ENCODE measurements at regions not wholly inside any gene's neighbourhood (a gene's known extent, or its start where the extent isn't known, plus 50 kb on each side); places are given as distances from the start of the nearest gene placed in this dataset.
A peak's percentile ranks its signal among the peaks of the same experiment; 100 is the strongest.
"Not testable (repeated sequence)": the region's sequence is repeated elsewhere in the genome, so short reads cannot be mapped to it uniquely, and the experiment has no call there.

DNA sequence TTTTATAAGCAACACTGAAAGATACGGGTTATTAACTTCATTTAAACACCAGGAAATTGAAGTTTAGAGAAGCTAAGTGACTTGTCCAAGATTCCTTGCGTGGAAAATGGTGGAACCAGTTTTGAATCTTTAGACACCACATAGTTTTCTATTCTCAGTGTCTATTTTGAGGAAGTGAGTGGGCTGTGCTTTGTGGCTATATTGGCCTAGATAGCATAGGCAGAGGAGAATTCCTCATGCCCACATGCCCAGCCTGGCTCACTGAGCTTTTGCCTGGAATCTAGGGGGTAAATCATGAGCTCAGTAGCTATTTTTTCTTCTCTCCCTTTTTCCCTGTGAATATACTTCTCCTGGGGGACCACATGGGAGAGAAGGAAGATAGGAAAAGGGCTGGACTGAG, 431.3 kb downstream of the HS3ST3B1 start:
- DNase-seq (ENCODE audit: low read depth) = no peak

DNA sequence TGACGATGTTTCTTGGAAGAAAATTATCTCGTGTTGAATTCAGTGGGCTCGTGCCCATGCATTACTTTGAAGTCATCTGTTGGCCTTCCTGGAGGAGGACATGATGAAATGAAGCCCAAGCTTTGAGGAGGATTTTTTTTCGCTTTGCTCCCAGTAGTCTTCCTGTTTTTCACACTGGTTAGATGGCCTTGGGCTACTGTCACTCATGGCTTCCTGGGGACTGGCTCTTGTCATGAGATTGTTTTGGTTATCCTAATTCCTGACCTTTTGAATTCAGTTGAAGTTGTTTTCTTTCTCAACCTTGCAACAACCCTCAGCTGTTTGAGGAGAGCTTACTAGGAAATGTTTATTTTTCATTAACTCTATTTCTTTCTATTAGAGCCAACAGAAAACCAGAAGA, 430.7 kb downstream of the HS3ST3B1 start:
- no peak for DNase-seq (ENCODE audit: low read depth)

DNA sequence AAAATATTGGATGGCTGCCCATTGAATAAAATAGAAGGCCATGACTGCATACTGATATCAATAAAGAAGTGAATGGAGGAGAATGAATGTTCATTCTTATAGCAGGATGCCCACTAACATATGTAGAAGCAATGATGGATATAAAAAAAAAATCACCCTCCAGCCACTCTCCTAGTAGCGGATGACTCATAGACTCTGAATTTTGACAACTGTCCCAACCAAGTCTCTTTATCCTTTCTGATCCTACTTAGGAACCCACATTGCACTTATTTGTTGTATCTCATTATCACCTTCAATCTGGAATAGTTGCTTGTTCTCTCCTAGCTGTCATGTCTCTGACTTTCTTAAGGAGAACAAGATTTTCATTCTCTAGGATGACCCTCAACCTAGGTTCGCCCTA, 429.9 kb downstream of the HS3ST3B1 start:
- DNase-seq (ENCODE audit: low read depth) = no peak

DNA sequence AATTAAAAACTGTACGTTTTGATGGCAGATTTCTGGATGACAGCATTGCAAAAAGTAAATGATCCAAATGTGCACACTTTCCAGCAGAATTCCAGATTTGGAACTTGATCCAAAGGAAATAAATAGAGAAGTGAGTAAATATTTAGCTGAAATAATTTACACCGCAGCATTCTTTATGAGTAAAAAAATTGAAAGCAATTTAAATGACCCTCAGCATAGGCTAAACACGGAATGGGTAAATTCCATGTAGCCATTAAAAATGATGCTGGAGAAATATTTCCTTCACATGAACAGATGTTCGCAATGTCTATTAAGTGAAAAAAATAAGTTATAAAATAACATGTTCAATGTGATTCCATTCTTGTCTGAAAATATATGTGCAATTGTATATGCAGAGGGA, 424.8 kb downstream of the HS3ST3B1 start:
- DNase-seq (ENCODE audit: low read depth) = no peak

DNA sequence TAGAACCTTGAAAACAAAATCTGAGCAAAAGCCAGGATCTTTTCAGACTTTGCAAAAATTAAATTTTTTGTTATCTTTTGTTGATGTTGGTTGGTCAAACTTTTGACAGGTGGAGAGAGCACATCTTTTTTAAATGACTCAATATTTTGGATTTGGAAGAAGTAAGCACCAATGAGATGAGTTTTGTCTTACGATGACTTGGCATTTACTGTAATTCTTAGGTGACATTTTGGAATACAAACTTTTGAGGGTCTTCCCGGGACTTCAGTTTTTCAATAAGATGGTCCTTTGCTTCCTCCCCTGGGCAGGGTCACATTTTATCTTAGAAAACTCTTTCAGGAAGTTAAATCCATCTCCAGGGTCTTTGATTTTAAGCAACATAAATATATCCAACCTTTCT, 423.9 kb downstream of the HS3ST3B1 start:
- DNase-seq (ENCODE audit: low read depth) = no peak

DNA sequence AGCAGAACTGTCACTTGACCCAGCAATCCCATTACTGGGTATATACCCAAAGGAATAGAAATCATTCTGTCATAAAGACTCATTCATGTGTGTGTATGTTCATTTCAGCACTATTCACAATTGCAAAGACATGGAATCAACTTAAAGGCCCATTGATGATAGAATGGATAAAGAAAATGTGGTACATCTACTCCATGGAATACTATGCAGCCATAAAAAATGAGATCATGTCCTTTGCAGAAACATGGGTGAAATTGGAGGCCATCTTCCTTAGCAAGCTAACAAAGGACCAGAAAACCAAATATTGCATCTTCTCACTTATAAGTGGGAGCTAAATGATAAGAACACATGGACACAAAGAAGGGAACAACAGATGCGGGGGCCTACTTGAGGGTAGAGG, 422.5 kb downstream of the HS3ST3B1 start:
- not testable (repeated sequence) for DNase-seq (ENCODE audit: low read depth)

DNA sequence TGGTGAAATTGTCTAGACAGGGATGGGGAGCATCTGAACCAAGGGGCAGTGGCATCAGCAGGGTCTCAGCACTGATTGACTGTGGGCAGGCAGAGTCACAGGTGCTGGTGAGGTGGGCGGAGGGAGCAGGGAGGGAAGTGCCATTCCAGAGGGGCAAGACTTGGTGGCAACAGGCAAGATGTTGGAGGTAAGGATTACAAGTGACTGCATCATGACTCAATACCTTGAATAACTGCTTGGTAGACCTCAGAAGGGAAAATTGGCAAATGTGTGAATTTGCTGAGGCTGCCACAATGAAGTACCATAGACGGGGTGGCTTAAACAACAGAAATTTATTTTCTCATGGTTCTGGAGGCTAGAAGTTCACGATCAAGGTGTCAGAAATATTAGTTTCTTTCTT, 419.1 kb downstream of the HS3ST3B1 start:
- DNase-seq (ENCODE audit: low read depth) = no peak

DNA sequence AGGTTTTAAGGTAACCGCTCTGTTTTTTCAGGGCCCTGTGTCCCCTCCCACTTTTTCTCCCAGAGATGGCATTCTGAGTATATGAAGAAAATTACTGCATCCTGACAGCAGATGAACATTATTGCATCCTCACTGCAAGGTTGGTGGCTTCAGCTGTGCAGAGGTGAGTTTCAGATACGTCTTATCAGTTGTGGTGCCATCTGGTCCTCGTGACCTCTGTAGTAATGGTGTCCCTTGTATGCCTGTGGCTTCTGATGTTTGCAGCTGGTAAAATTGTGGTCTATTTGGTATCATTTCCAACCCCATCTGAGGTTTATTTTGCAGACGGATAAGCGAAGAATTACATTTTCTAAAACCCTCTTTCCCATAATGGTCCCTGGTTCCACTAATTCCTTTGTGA, 417.0 kb downstream of the HS3ST3B1 start:
- no peak for DNase-seq (ENCODE audit: low read depth)

DNA sequence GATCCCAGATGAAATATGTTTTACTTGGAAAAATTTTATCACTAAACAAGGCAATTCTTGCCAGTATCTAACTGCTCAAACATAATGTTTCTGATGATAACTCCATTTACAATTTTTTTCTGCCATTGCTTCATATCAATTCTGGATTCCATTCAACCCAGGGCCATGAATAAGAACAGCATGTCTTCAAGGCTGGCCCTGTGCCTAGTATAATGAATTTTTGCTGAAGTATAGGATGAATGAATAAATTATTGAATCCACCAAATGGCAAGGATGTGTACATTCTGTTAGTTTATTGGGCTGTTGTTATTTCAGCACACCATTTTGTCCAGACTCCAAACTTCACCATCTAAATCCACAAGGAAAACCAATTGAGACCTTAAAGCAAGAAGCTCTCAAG, 414.7 kb downstream of the HS3ST3B1 start:
- no peak for DNase-seq (ENCODE audit: low read depth)

DNA sequence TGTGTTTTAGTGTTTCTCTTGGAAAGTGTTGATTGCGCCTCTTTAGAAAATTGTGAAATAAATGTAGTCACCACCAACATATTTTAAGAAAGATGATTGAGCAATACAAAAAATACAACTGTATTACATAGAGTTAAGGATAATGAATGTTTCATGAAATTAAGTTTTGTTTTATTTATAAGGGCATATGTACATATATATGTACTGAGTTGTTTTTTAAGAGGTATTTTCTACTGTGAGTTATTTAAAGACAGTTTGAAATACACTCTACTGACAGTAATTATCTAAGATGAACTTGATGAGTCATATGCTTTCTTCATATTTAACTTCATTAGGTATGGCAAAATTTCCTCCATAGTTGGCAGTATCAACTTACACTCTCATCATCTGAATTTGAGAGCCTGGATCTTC, 411.7 kb downstream of the HS3ST3B1 start:
- DNase-seq (ENCODE audit: low read depth) = peak; percentile 2

DNA sequence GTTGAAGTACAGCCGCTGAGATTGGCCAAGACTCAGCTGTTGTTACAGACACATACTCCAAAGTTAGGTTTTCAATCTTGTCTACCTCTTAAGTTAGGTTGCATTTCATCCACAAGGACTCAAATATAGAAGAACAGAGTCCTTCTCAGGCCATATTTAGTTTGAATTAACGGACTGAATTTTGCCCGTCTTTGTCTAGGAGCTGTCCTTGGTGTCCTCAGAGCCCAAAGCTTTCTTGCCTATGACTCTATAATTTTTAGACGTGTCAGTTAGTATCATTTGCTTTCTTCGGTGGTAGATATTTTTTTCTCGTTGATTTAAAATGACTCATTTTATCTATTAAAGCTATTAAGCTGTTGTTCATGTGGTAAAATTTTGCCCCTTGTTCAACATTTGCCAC, 403.2 kb downstream of the HS3ST3B1 start:
- DNase-seq (ENCODE audit: low read depth) = no peak

DNA sequence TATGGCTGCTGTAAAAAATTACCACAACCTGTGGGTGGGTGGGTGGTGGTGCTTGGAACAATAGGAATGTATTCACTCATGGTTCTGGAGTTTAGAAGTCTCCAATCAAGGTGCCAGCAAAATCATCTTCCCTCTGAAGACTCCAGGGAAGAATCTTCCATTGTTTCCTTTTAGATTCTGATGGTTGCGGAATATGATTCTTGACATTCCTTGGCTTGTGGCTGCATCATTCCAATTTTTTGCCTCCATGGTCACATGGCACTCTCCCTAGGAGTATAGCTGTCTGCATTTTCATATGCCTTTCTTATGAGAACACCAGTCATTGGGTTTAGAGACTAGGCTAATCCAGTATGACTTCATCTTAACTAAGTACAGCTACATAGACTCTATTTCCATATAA, 401.0 kb downstream of the HS3ST3B1 start:
- DNase-seq (ENCODE audit: low read depth) = no peak

DNA sequence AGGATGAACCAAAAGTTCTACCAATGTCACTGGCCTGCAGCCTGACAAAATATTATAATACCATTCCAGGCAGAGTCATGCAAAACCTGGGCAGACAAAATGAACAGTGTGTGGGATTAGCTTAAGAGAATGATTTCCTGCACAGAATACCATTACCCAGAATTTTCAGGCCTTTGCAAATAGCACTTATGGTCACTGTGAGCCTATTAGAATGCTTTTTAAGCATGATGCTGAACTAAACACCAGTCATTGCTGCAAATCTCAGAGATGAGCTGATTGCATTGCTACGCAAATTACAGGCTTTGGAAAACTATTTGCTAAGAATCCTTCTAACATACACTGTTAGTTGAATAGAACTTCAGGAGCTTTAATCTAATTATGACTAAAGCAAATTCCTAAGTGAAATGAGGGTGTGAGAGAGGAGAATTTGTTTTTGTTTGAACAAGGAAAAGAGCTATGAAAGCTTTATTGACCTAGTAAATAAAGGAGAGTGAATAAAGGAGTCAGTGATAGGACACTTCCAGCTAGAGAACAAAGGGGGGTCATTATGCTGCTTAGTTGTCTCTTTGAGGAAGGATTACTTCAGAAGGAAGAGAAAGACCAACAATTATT, 398.8 kb downstream of the HS3ST3B1 start:
- DNase-seq (ENCODE audit: low read depth) = no peak

DNA sequence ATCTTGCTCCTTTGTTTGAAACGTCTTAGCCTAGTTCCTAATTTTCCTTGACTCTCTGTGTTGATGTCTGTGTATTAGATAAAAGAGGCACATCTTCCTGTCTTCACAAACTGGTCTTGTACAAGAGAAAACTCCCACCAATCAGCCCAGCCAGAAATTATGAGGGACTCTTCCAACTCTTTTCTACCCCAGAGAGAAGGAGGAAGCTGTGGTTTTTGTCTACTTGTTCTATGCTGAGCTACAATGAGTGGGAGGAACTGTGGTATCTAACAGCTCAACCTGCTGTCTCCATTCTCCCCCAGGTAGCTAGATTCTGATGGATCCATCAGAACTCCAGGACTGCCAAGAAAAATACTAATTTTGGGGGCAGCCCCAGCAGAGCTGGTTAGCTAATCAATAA, 392.5 kb downstream of the HS3ST3B1 start:
- no peak for DNase-seq (ENCODE audit: low read depth)

DNA sequence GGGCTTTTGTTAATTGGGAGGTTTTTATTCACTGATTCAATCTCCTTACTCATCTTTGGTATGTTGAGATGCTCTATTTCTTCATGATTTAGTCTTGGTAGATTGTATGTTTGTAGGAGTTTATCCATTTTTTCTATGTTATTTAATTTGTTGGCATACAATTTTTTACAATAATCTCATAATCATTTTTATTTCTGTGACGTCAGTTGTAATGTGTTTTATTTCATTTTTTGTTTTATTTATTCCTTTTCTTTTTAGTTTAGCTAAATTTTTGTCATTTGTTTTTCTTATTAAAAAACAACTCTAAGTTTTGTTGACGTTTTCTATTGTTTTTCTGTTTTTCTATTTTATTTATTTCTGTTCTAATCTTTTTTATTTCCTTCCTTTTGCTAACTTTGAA, 389.8 kb downstream of the HS3ST3B1 start:
- DNase-seq (ENCODE audit: low read depth) = no peak

DNA sequence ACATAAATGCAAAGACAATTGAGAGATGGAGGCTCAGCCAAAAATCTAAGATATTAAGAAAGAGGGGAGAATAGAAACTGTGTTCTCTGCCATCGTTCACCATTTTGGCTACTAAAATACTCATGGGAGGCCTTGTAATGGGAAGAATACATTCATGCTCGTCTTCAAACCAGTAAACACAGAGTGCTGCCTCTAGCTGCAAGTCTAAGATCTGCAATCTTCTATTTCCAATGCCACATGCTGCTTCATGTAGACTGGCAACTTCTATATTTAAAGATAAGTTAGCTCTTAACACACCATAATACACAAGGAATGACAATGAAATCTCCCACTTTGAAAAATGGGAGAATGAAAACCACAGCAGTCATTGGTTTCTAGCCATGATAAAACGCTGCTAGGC, 387.3 kb downstream of the HS3ST3B1 start:
- no peak for DNase-seq (ENCODE audit: low read depth)

DNA sequence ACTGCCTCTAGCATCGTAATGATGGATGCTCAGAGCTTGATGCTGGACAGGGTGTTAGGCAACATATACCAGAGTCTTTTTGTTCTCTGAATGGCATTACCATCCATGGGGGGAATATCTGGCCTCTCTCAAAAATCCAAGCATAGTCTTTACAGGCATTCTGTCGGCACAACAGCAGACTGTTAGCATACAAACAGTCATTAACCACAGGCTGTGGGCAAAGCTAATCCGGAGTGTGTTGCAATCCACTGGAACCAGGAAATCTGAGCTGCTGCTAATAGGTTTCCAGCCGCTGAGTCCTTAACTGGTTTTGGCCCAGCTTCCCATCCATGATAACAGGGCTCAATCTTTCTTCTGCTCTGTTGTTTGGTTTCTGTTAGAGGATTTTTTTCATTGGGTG, 371.9 kb downstream of the HS3ST3B1 start:
- DNase-seq (ENCODE audit: low read depth) = peak; percentile 2

DNA sequence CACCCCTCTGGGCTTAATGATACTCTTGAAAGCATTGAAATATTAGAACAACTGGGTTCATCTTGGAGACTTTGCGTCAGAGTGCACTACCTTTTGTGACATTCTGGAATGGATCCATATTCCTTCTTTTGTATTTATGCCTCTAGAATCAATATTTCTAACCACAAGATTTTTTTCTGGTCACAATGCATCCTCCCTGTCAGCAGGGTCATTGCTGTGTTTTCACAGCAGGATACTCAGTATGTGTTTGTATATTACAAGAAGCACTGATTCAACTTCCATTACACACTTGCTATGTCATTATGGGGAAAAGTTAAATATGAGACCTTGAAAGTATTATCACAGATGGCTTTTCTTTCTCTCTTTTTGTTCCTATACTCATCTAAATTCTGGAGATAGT, 370.0 kb downstream of the HS3ST3B1 start:
- no peak for DNase-seq (ENCODE audit: low read depth)

DNA sequence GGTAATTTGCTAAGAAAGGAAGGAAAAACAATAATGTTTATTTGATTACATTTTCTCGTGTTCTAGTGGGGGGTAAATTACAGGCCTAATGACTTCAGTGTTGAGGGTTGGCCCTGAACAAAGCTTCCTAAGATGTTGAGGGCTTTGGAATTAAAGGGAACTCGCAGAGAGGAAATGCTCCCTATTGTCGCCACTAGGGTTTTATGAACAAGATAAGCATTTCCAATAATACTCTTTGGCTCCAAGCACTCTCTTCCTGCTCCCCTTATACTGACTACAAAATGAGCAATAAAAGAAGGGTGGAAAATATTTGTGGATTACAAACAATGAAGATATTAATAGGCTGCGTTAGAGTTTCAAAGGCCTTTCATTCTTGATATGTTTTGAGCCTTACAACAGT, 363.6 kb downstream of the HS3ST3B1 start:
- no peak for DNase-seq (ENCODE audit: low read depth)

DNA sequence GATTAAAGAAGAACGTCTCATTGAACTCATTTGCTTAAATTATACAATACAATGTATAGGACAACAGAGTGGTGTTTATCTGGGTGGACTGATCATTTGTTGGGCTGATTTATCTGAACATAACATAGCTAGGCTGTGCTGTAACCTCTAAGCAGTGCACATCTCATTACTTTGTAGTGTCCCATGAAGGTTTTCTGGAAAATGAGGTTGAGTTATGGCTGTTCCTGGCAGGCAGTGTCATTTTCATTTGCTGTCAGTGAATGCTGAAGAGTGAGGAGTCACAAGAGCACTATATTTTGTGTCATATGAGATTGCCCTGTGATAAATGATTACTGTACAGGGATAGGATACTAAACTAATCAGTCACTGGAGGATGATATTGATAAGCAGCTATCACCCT, 340.2 kb downstream of the HS3ST3B1 start:
- DNase-seq (ENCODE audit: low read depth) = no peak

DNA sequence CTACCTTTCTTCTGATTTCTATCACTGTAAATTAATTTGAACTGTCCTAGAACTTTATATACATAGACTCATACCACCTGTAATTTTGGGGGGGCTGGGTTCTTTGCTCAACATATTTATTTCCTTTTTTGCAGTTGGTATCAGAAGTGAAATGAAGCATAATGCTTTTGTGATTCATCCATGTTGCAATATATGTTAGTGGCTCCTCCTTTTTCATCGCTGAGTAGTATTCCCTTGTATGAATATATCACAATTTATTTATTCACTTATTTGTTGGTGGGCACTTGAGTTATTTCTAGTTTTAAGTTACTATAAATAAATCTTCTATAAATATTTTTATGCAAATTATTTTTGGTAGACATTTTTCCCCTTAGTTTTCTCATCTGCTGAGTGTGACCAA, 336.4 kb downstream of the HS3ST3B1 start:
- DNase-seq (ENCODE audit: low read depth) = no peak

DNA sequence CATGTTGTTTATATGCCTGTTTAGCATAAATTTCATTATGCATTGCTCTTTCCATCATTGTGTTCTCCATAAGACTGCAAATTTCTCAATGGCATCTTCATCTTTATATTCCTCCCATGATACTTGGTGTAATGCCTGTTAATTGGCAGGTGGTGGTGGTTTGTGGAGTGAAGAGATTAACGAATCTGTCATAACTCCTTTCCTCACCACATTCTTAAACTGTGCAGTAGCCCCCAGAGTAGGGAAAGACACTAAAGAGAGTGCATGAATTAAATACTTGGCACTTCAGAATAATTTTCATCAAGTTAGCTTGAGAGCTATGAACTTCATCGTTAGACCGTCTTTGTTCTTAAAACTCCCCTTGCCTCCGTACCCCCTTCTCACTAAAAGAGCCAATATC, 329.7 kb downstream of the HS3ST3B1 start:
- no peak for DNase-seq (ENCODE audit: low read depth)

DNA sequence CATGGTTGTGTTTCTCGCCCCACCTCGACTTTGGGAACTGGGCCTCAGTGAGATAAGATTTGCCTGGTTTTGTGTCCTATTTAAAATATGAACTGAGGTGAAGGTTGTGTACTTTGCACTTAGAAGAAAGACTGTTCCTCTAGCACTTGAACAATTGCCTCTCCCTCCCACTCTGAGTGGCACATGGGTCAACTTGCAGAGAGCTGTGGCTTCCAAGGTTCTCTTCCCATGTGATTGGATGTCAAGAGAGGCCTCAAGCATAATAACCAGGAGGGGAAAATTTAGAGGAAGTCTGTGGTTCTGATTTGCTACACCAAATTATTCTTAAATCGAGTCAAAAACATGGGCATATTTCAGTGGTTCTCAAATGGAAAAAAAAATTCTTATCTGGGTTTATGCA, 329.2 kb downstream of the HS3ST3B1 start:
- DNase-seq (ENCODE audit: low read depth) = no peak

DNA sequence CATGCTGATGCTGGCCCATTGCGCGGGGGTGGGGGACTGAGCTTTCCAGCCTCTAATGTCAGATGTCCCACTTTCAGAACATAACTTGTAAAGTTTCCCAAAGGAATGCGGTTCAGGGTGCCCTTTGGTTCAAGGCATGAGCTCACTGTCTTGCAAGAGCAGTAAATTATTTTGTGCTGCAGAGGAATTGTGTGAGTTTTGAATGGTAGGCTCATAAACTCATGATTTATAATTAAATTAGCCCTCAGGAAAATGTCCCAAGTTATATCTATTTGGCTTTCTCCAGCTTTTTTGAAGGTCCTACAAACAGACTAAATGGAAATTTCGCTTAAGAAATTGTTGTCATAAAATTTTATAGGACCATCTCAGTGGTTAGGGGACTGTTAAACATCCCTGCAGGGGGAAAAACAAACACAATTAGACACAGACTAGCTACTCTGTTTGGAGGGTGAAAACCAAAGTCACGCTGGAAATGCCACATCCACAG, 321.8 kb downstream of the HS3ST3B1 start:
- no peak for DNase-seq (ENCODE audit: low read depth)
